HFF-Myc (cell line): ENCODE measurements at regions not wholly inside any gene's neighbourhood (a gene's known extent, or its start where the extent isn't known, plus 50 kb on each side); places are given as distances from the start of the nearest gene placed in this dataset.

ENCODE experiments used
- DNase-seq: peaks from one replicate; pipeline ENCODE4 v3.0.0-alpha.2; 2011; ENCODE audit warnings: low read depth; ENCODE audit errors: extremely low read depth
- H3K4me3 ChIP-seq: replicated peaks from 2 replicates; pipeline ENCODE4 v1.5.1; 2011; ENCODE audit warnings: low read depth, mild to moderate bottlenecking, control low read depth, low read length
- TF ChIP-seq, protein P1 (sequence below): IDR thresholded peaks from 2 replicates; pipeline ENCODE4 v1.5.1; 2012; ENCODE audit warnings: mild to moderate bottlenecking, low read depth, low read length, control low read depth; ENCODE audit errors: missing control alignments

DNA sequence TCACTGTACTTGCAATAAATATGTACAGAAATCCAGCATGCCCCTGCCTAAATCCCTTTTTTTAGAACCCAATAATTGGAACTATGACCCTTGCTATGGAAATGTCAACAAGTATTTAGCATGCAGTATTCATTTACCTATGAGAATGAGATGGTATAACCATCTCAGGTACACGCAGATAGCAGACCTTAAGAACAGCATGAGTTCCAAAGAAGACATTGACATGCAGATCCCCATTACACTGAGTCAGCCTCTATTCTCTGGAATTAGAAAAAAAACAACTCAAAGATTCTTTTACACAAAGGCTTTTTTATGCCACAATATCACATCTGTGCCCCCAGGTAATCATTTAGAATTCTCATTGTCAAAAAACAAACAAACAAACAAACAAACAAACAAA lies 325.6 kb upstream of the TLE4 start:
- TF ChIP-seq, protein P1, sequence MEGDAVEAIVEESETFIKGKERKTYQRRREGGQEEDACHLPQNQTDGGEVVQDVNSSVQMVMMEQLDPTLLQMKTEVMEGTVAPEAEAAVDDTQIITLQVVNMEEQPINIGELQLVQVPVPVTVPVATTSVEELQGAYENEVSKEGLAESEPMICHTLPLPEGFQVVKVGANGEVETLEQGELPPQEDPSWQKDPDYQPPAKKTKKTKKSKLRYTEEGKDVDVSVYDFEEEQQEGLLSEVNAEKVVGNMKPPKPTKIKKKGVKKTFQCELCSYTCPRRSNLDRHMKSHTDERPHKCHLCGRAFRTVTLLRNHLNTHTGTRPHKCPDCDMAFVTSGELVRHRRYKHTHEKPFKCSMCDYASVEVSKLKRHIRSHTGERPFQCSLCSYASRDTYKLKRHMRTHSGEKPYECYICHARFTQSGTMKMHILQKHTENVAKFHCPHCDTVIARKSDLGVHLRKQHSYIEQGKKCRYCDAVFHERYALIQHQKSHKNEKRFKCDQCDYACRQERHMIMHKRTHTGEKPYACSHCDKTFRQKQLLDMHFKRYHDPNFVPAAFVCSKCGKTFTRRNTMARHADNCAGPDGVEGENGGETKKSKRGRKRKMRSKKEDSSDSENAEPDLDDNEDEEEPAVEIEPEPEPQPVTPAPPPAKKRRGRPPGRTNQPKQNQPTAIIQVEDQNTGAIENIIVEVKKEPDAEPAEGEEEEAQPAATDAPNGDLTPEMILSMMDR = no peak
- H3K4me3 ChIP-seq = no peak overlapping the region
- no peak for DNase-seq

DNA sequence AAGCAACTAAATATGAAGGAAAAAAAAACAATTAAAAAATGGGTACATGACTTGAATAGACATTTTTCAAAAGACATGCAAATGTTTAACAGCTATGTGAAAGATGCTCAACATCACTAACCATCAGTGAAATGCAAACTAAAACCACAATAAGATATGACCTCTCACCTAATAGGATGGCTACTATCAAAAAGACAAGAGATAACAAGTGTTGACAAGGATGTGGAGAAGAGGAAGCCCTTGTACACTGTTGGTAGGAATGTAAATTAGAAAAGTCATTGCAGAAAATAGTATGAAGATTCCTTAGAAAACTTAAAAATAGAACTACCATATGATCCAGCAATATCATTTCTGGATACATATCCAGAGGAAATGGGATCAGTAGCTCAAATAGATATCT lies 324.7 kb upstream of the TLE4 start:
- DNase-seq = no peak
- H3K4me3 ChIP-seq = no peak overlapping the region
- TF ChIP-seq, protein P1 = no peak

DNA sequence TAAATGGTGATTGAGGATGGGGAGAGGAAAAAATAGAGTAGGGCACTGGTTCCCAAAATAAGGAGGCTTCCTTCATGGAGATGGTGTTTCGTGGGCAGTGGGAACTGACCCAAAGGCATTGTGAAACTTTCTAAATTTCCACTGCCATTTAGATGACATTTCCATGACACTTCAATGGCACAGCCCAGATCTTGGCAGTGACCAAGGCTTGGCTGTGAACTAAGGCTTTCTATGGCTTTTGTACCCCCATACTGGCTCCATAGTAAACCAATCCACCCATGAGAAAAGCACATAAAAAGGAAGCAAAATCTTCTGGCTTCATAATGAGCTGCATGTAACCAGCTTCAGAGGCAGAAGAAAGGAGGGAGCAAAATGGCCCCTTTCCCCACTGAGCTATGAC lies 321.0 kb upstream of the TLE4 start:
- TF ChIP-seq, protein P1 = no peak
- H3K4me3 ChIP-seq = no peak overlapping the region
- no peak for DNase-seq

DNA sequence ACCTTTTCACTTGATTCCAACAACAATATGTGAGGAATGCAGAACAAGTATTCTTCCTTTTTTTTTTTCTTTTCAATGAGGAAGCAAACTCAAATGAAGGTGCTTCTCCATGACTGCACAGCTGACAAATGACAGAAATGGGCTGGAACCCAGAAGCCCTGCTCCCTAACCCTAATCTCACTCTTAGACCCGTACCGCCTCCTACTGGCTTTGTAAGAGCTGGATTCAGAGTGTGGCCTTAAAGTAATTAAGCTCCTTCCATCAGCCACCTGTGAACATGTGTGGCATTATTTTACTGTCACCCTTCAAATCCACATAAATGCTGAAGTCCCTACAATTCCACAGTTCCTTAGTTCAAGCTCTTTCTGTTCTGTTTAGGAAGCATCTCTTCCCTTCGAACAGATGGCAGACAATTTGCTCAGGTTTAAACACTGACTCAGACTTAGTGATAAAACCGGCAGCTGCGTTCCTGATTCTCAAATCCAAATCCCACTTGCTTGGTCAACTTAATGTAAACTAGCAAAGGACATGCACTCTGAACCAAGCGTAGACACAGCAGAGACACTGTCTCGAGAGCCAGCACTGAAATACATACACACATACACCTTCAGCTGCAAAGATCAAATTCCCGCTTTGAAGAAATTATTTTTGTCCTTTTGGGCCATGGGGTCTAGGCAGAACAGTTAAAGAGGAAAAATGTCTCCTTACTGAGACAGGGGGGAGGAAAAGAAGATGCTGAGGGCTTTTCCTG lies 316.7 kb upstream of the TLE4 start:
- TF ChIP-seq, protein P1 = peak; percentile 26
- H3K4me3 ChIP-seq = no peak overlapping the region
- no peak for DNase-seq

DNA sequence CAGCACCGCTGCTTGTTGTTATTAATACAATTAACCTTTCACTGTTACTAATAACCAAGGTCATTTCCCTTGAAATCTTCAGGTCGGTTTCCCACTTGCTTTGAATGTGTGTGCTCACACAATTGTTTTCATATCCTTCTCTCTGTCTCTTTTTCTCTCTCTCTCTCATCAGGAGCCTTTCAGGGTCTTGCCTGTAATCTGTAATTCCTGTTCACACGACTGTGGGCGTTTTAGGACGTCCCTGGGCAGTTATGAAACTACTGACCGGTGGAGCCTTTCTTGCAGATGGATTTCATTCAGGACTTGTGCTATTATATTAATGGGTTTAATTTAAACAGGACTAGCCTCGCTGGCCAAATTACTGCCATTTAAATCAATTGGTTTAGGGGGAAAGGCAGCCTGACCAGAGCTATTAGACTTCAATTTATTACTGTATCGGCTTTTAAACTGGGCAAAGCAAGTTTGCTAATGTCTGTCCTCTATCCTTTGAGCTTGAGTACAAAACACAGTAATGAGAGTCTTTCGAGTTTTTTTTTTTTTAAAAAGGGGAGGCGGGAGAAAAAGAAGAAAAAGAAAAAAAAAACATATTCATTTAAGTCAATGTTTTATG lies 316.0 kb upstream of the TLE4 start:
- DNase-seq = no peak
- no peak overlapping the region for H3K4me3 ChIP-seq
- TF ChIP-seq, protein P1 = no peak

DNA sequence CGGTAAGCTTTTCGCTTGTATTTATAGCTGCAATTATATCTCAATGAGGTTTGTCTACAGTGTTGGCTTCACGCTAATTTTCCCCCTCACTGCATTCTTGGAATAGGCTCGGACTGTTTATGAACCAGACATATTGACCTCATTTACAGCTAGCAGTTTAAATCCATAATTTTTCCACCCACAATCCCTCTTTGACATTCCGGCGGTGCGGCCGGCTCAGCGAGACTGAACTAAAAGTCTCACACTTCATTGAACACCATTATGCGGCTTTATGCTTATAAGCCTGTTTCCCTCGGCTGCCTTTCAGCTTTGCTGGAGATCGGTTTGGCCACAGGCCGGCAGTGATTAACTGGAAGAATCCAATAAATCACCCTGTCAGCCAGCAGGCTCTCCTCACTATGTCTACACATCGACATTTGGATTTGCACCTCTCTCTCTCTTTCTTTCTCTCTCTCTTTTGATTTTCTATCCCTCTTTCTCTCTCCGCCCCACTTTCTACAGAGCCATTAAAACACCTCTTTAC lies 315.0 kb upstream of the TLE4 start:
- peak overlapping the region; percentile 20; the same call in 1 of the 2 replicates for H3K4me3 ChIP-seq
- TF ChIP-seq, protein P1 = no peak

More for the DNA sequence above, 315.0 kb upstream of the TLE4 start:
- DNase-seq = peak; percentile 19
